ENCODE measurements at regions not wholly inside any gene's neighbourhood (a gene's known extent, or its start where the extent isn't known, plus 50 kb on each side); places are given as distances from the start of the nearest gene placed in this dataset.

GRCh38 chr19:30236587-30236986 is 135.6 kb upstream of the ZNF536 start:
- Histone ChIP-seq H3K27ac (no peak overlapping the region), H3K9me3 (no peaks in the 10 kb centered on the region), H3K9ac (ENCODE audit: low read depth in 2 of 2, low read length in 2 of 2) (no peak overlapping the region), H3K4me1 (no peaks in the 10 kb centered on the region), H3K27me3 (no peaks in the 10 kb centered on the region), H3K36me3 (no peaks in the 10 kb centered on the region), H3K4me3 (no peak overlapping the region)
- no peak for TF ChIP-seq CTCF (IDR thresholded peaks at IDR 0.05)
- intact Hi-C loops (cut with DNase I): no loop called here
- no peak for DNase-seq

- Histone ChIP-seq H3K4me1 (no peaks in the 10 kb centered on the region), H3K4me3 (no peak overlapping the region), H3K9me3 (no peaks in the 10 kb centered on the region), H3K36me3 (no peaks in the 10 kb centered on the region), H3K27ac (no peak overlapping the region), H3K27me3 (no peaks in the 10 kb centered on the region), H3K9ac (ENCODE audit: low read depth in 2 of 2, low read length in 2 of 2) (no peak overlapping the region)
- intact Hi-C loops (cut with DNase I): no loop called here
- TF ChIP-seq CTCF (IDR thresholded peaks at IDR 0.05): no peak
- no peak for DNase-seq
These were observed 135.0 kb upstream of the ZNF536 start for GRCh38 chr19:30237140-30237539.

GRCh38 chr19:30240904-30241695 is 131.1 kb upstream of the ZNF536 start:
- Histone ChIP-seq H3K9me3 (no peaks in the 10 kb centered on the region), H3K27me3 (no peaks in the 10 kb centered on the region), H3K36me3 (no peaks in the 10 kb centered on the region), H3K9ac (ENCODE audit: low read depth in 2 of 2, low read length in 2 of 2) (no peak overlapping the region), H3K4me3 (no peak overlapping the region), H3K27ac (no peak overlapping the region), H3K4me1 (no peaks in the 10 kb centered on the region)
- no peak for DNase-seq
- intact Hi-C loops (cut with DNase I): no loop called here
- no peak for TF ChIP-seq CTCF (IDR thresholded peaks at IDR 0.05)

GRCh38 chr19:30244533-30244932 is 127.7 kb upstream of the ZNF536 start:
- H3K9ac ChIP-seq (ENCODE audit: low read depth in 2 of 2, low read length in 2 of 2): no peak overlapping the region
- no peak overlapping the region for H3K4me3 ChIP-seq
- no peak for DNase-seq
- TF ChIP-seq CTCF (IDR thresholded peaks at IDR 0.05): no peak
- no peaks in the 10 kb centered on the region for H3K4me1 ChIP-seq
- no peaks in the 10 kb centered on the region for H3K9me3 ChIP-seq
- H3K36me3 ChIP-seq: no peaks in the 10 kb centered on the region
- H3K27me3 ChIP-seq: no peaks in the 10 kb centered on the region
- intact Hi-C loops (cut with DNase I): no loop called here
- H3K27ac ChIP-seq: no peak overlapping the region

GRCh38 chr19:30245401-30246039 is 126.7 kb upstream of the ZNF536 start:
- H3K9ac ChIP-seq (ENCODE audit: low read depth in 2 of 2, low read length in 2 of 2): no peak overlapping the region
- H3K36me3 ChIP-seq: no peaks in the 10 kb centered on the region
- no peaks in the 10 kb centered on the region for H3K27me3 ChIP-seq
- no peaks in the 10 kb centered on the region for H3K9me3 ChIP-seq
- intact Hi-C loops (cut with DNase I): no loop called here
- no peak for DNase-seq
- no peak for TF ChIP-seq CTCF (IDR thresholded peaks at IDR 0.05)
- no peak overlapping the region for H3K27ac ChIP-seq
- no peak overlapping the region for H3K4me3 ChIP-seq
- H3K4me1 ChIP-seq: no peaks in the 10 kb centered on the region
